ENCODE measurements at regions not wholly inside any gene's neighbourhood (a gene's known extent, or its start where the extent isn't known, plus 50 kb on each side); places are given as distances from the start of the nearest gene placed in this dataset.

DNA sequence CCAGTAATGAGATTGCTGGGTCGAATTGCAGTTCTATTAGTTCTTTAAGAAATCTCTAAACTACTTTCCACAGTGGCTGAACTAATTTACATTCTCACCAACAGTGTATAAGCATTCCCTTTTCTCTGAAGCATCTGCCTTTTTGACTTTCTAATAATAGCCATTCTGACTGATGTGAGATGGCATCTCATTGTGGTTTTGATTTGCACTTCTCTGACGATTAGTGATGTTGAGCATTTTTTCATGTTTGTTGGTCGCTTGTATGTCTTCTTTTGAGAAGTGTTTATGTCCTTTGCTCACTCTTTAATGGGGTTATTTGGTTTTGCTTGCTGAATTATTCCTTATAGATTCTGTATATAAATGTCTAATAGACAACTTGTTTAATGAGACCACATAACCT is 69.6 kb upstream of the UGP2 start:
- no peak for TF ChIP-seq FOXA1 (IDR thresholded peaks at IDR 0.05)
- TF ChIP-seq SP1 (IDR thresholded peaks at IDR 0.05) = no peak
- TF ChIP-seq TARDBP (IDR thresholded peaks at IDR 0.05) = no peak
- TF ChIP-seq BHLHE40 (IDR thresholded peaks at IDR 0.05; ENCODE audit: borderline replicate concordance) = no peak
- TF ChIP-seq NFRKB (IDR thresholded peaks at IDR 0.05) = no peak
- no peak for TF ChIP-seq HDGF (IDR thresholded peaks at IDR 0.05; ENCODE audit: borderline replicate concordance)
- no peak for TF ChIP-seq FOXM1 (IDR thresholded peaks at IDR 0.05; ENCODE audit: borderline replicate concordance)
